LNCAP (cell line): ENCODE measurements at regions not wholly inside any gene's neighbourhood (a gene's known extent, or its start where the extent isn't known, plus 50 kb on each side); places are given as distances from the start of the nearest gene placed in this dataset.

Experiments
- CTCF ChIP-seq: fragments of 450-650 bp; IDR thresholded peaks from 2 replicates; pipeline ENCODE4 v1.5.1; 2017; ENCODE audit warnings: mild to moderate bottlenecking

GRCh38 chr6:170187669-170188566 is 103.0 kb downstream of the DLL1 start:
- no peak for TF ChIP-seq CTCF

GRCh38 chr6:170186941-170187668 is 103.8 kb downstream of the DLL1 start:
- TF ChIP-seq CTCF = no peak

- TF ChIP-seq CTCF = no peak
These were observed 104.6 kb downstream of the DLL1 start for GRCh38 chr6:170186006-170186935.

GRCh38 chr6:170185175-170185978 is 105.5 kb downstream of the DLL1 start:
- no peak for TF ChIP-seq CTCF

GRCh38 chr6:170184316-170184715 is 106.6 kb downstream of the DLL1 start:
- no peak for TF ChIP-seq CTCF

- no peak for TF ChIP-seq CTCF
These were observed 107.4 kb downstream of the DLL1 start for GRCh38 chr6:170183521-170183920.
